IMR-90 (cell line): ENCODE measurements at regions not wholly inside any gene's neighbourhood (a gene's known extent, or its start where the extent isn't known, plus 50 kb on each side); places are given as distances from the start of the nearest gene placed in this dataset.

Experiments used
- ATAC-seq: fragments of 200-7000 bp; cut with Tn5 transposase; 2 replicates; pipeline ENCODE4 v1.9.1; 2020; ENCODE audit warnings: low read depth, mild to moderate bottlenecking, moderate library complexity
- BruUV-seq: library from RNA; stranded (reverse); fragments of 400-500 nt; replicated peaks from 2 replicates; lab custom pipeline; 2021; lab: Mats Ljungman, UMichigan
- CTCF ChIA-PET: fragments of 300-600 bp; formaldehyde crosslinking; extraction: SDS; loops from one replicate; lab custom pipeline; 2021; ENCODE audit warnings: antibody characterized with exemption; lab: Yijun Ruan, JAX
- POLR2A ChIA-PET: fragments of 300-600 bp; sonication (Branson Sonifier 250); formaldehyde crosslinking; loops from one replicate; lab custom pipeline; 2022; ENCODE audit warnings: antibody characterized with exemption; ENCODE audit not compliant: unreplicated experiment; lab: Charles Lee
- DNase-seq: peaks from one replicate; pipeline ENCODE4 v3.0.0; 2013
- H2AFZ ChIP-seq: replicated peaks from 2 replicates; pipeline ENCODE3; 2013; ENCODE audit warnings: low read length, mild to moderate bottlenecking; ENCODE audit not compliant: poor library complexity
- H2AK5ac ChIP-seq: 2 replicates; pipeline ENCODE4 v1.6.1; 2013; ENCODE audit warnings: low read depth, low read length, inconsistent platforms
- H2AK9ac ChIP-seq: replicated peaks from 2 replicates; pipeline ENCODE3; 2013; ENCODE audit warnings: mild to moderate bottlenecking, low read depth, low read length, moderate library complexity; ENCODE audit not compliant: poor library complexity
- H2BK120ac ChIP-seq: 2 replicates; pipeline ENCODE4 v1.6.1; 2013; ENCODE audit warnings: low read depth, low read length, inconsistent platforms
- H2BK15ac ChIP-seq: 3 replicates; pipeline ENCODE4 v1.6.1; 2013; ENCODE audit warnings: low read depth, low read length, inconsistent platforms
- H2BK20ac ChIP-seq: 2 replicates; pipeline ENCODE4 v1.6.1; 2013; ENCODE audit warnings: low read depth, mild to moderate bottlenecking, inconsistent platforms, low read length, moderate library complexity
- H2BK5ac ChIP-seq: 2 replicates; pipeline ENCODE4 v1.6.1; 2013; ENCODE audit warnings: mild to moderate bottlenecking, low read depth, low read length, inconsistent platforms; ENCODE audit not compliant: poor library complexity, severe bottlenecking
- H3K14ac ChIP-seq: replicated peaks from 2 replicates; pipeline ENCODE4 v1.6.1; 2013; ENCODE audit warnings: low read depth, low read length, inconsistent platforms
- H3K18ac ChIP-seq: 2 replicates; pipeline ENCODE4 v1.6.1; 2013; ENCODE audit warnings: low read depth, low read length, control low read depth
- H3K23ac ChIP-seq: 2 replicates; pipeline ENCODE4 v1.6.1; 2013; ENCODE audit warnings: low read depth, low read length, inconsistent platforms
- H3K27ac ChIP-seq: 2 replicates; pipeline ENCODE4 v1.5.1; 2013; ENCODE audit warnings: mild to moderate bottlenecking, control low read depth, low read length; ENCODE audit not compliant: insufficient read depth
- H3K27me3 ChIP-seq: 2 replicates; pipeline ENCODE4 v1.6.1; 2013; ENCODE audit warnings: low read length; ENCODE audit not compliant: control insufficient read depth, insufficient read depth
- H3K36me3 ChIP-seq: 2 replicates; pipeline ENCODE4 v1.6.1; 2013; ENCODE audit warnings: low read length, mixed read lengths; ENCODE audit not compliant: control insufficient read depth, insufficient read depth
- H3K4ac ChIP-seq: 2 replicates; pipeline ENCODE4 v1.6.1; 2013; ENCODE audit warnings: low read depth, low read length, inconsistent platforms
- H3K4me1 ChIP-seq: 2 replicates; pipeline ENCODE4 v1.6.1; 2013; ENCODE audit warnings: low read length, mixed read lengths; ENCODE audit not compliant: control insufficient read depth, insufficient read depth
- H3K4me2 ChIP-seq: 2 replicates; pipeline ENCODE4 v1.6.1; 2013; ENCODE audit warnings: low read depth, mild to moderate bottlenecking, control low read depth, low read length, moderate library complexity
- H3K4me3 ChIP-seq: 2 replicates; pipeline ENCODE4 v1.5.1; 2013; ENCODE audit warnings: low read depth, mild to moderate bottlenecking, control low read depth, low read length, moderate library complexity; ENCODE audit not compliant: insufficient read depth
- H3K56ac ChIP-seq: 2 replicates; pipeline ENCODE4 v1.6.1; 2013; ENCODE audit warnings: low read length, inconsistent platforms; ENCODE audit not compliant: insufficient read depth; ENCODE audit errors: extremely low read depth
- H3K79me1 ChIP-seq, 2 experiments: 2 replicates each; pipeline ENCODE4 v1.6.1; 2013; ENCODE audit warnings: low read length in 2 of 2, inconsistent platforms in 1 of 2, low read depth in 1 of 2
- H3K9ac ChIP-seq: 2 replicates; pipeline ENCODE4 v1.6.1; 2013; ENCODE audit warnings: low read depth, low read length, control low read depth
- H3K9me1 ChIP-seq: 2 replicates; pipeline ENCODE4 v1.6.1; 2013; ENCODE audit warnings: low read length, inconsistent platforms; ENCODE audit not compliant: insufficient read depth
- H3K9me3 ChIP-seq: 2 replicates; pipeline ENCODE4 v1.6.1; 2013; ENCODE audit warnings: low read length; ENCODE audit not compliant: control insufficient read depth, insufficient read depth
- H4K20me1 ChIP-seq: 2 replicates; pipeline ENCODE4 v1.6.1; 2013; ENCODE audit warnings: low read length, inconsistent platforms; ENCODE audit not compliant: insufficient read depth
- H4K5ac ChIP-seq: 2 replicates; pipeline ENCODE4 v1.6.1; 2013; ENCODE audit warnings: mild to moderate bottlenecking, low read depth, low read length, control low read depth
- H4K8ac ChIP-seq, 2 experiments: 2 replicates each; pipeline ENCODE4 v1.6.1; 2013; ENCODE audit warnings: low read depth in 2 of 2, low read length in 2 of 2, control low read depth in 1 of 2, inconsistent platforms in 1 of 2
- H4K91ac ChIP-seq: 2 replicates; pipeline ENCODE4 v1.6.1; 2013; ENCODE audit warnings: low read depth, low read length, inconsistent platforms; ENCODE audit not compliant: insufficient read depth
- BHLHE40 ChIP-seq: fragments of 150-350 bp; IDR thresholded peaks from 2 replicates; pipeline ENCODE4 v1.6.1; 2016; ENCODE audit warnings: mild to moderate bottlenecking, low read depth, low read length
- CEBPB ChIP-seq: IDR thresholded peaks from 2 replicates; pipeline ENCODE4 v1.6.1; 2012; ENCODE audit warnings: low read depth, low read length, improper control_type of control experiment
- CHD1 ChIP-seq: IDR thresholded peaks from 2 replicates; pipeline ENCODE4 v1.6.1; 2012; ENCODE audit warnings: low read depth, low read length, improper control_type of control experiment
- MAFK ChIP-seq: IDR thresholded peaks from 2 replicates; pipeline ENCODE4 v1.6.1; 2012; ENCODE audit warnings: low read depth, low read length, improper control_type of control experiment
- MXI1 ChIP-seq: IDR thresholded peaks from 2 replicates; pipeline ENCODE4 v1.6.1; 2012; ENCODE audit warnings: low read depth, mild to moderate bottlenecking, low read length, moderate library complexity, borderline replicate concordance
- NFE2L2 ChIP-seq: fragments of 150-350 bp; IDR thresholded peaks from 2 replicates; pipeline ENCODE4 v1.6.1; 2016; ENCODE audit warnings: low read depth, mild to moderate bottlenecking, low read length
- POLR2A ChIP-seq: IDR thresholded peaks from 2 replicates; pipeline ENCODE4 v1.6.1; 2012; ENCODE audit warnings: mild to moderate bottlenecking, low read depth, low read length
- RAD21 ChIP-seq: IDR thresholded peaks from 2 replicates; pipeline ENCODE4 v1.6.1; 2012; ENCODE audit warnings: low read length, improper control_type of control experiment
- RCOR1 ChIP-seq: IDR thresholded peaks from 2 replicates; pipeline ENCODE4 v1.6.1; 2012; ENCODE audit warnings: mild to moderate bottlenecking, low read length, improper control_type of control experiment; ENCODE audit not compliant: insufficient replicate concordance
- RFX5 ChIP-seq: IDR thresholded peaks from 2 replicates; pipeline ENCODE4 v1.8.0; 2012; ENCODE audit warnings: low read depth, mild to moderate bottlenecking, low read length, moderate library complexity
- SMC3 ChIP-seq: fragments of 150-350 bp; IDR thresholded peaks from 2 replicates; pipeline ENCODE4 v1.6.1; 2016; ENCODE audit warnings: low read depth, mild to moderate bottlenecking, antibody characterized with exemption, low read length, moderate library complexity
- USF2 ChIP-seq: fragments of 150-350 bp; IDR thresholded peaks from 2 replicates; pipeline ENCODE4 v1.6.1; 2017; ENCODE audit warnings: mild to moderate bottlenecking, antibody characterized with exemption, low read length, low read depth
- WGBS, 2 experiments: methylation state at CpG; one replicate each; pipeline versions ENCODE4 v1.1.5 to v1.1.7; 2013; ENCODE audit warnings: missing lambda C conversion rate in 2 of 2; ENCODE audit not compliant: insufficient read length in 1 of 2; ENCODE audit errors: extremely low coverage in 2 of 2; 5-methylcytosine and 5-hydroxymethylcytosine counted together
- dilution Hi-C: fragments of 300-500 bp; cut with HindIII; formaldehyde crosslinking; loops from one replicate; pipeline ENCODE4 v1.14.3; 2018; ENCODE audit warnings: low sequenced_read_pairs; ENCODE audit not compliant: unreplicated experiment
- in situ Hi-C: fragments of 300-500 bp; cut with MboI; formaldehyde crosslinking; loops from 3 replicates; pipeline ENCODE4 v1.14.3; 2019; ENCODE audit warnings: low sequenced_read_pairs, inconsistent platforms, mixed read lengths
- intact Hi-C: fragments of 100-400 bp; cut with micrococcal nuclease; formaldehyde crosslinking; loops from 2 replicates; pipeline ENCODE4 v1.10.0; 2022
- TF ChIP-seq, protein P1 (sequence below): fragments of 150-350 bp; IDR thresholded peaks from 2 replicates; pipeline ENCODE4 v1.6.1; 2016; ENCODE audit warnings: low read depth, mild to moderate bottlenecking, low read length, moderate library complexity, borderline replicate concordance

DNA sequence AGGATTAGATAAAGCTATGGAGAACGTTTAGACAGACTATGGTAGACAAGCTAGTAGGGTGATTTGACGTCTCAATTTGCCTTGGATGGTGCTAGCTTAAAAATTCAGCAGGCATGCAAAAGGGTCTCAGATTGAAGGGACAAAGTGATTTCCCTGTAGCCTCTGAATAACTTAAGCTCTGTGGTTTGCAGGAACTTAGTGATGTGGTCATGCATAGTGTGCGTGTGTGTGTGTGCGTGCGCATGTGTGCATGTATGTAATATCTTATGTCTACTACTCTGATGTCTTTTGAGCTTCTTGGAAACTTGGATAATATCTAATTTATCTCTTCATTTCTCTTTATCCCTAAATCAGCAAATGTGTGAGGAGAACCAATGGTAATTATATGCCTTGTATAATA lies 183.6 kb upstream of the TNC start:
- Histone ChIP-seq H3K79me1 (no peaks in the 10 kb centered on the region), H3K9ac (no peak overlapping the region), H3K56ac (no peak overlapping the region), H4K20me1 (no peaks in the 10 kb centered on the region), H4K91ac (no peak overlapping the region), H2AK9ac (no peak overlapping the region), H3K27me3 (no peaks in the 10 kb centered on the region), H2BK20ac (no peak overlapping the region), H2AK5ac (no peak overlapping the region), H3K4me3 (no peak overlapping the region), H3K4ac (no peak overlapping the region), H3K27ac (no peak overlapping the region), H3K36me3 (no peaks in the 10 kb centered on the region), H2AFZ (no peak overlapping the region), H3K4me2 (no peak overlapping the region), H2BK15ac (no peak overlapping the region), H3K14ac (no peak overlapping the region), H4K5ac (no peak overlapping the region), H2BK5ac (no peak overlapping the region), H3K4me1 (peaks cover 2% of the 10 kb centered on the region), H3K23ac (no peak overlapping the region), H2BK120ac (no peak overlapping the region), H3K9me3 (no peaks in the 10 kb centered on the region), H3K18ac (no peak overlapping the region), H3K9me1 (peaks cover 3% of the 10 kb centered on the region; the same call in 1 of the 2 replicates), H4K8ac (no peak overlapping the region)
- in situ Hi-C loops, result no loop called here
- intact Hi-C loops, result no loop called here
- TF ChIP-seq MXI1 (no peak), CEBPB (no peak), CHD1 (no peak), POLR2A (no peak), USF2 (no peak), RCOR1 (no peak), BHLHE40 (no peak), MAFK (no peak), NFE2L2 (no peak), SMC3 (no peak), RFX5 (no peak), RAD21 (no peak)
- TF ChIP-seq, protein P1, sequence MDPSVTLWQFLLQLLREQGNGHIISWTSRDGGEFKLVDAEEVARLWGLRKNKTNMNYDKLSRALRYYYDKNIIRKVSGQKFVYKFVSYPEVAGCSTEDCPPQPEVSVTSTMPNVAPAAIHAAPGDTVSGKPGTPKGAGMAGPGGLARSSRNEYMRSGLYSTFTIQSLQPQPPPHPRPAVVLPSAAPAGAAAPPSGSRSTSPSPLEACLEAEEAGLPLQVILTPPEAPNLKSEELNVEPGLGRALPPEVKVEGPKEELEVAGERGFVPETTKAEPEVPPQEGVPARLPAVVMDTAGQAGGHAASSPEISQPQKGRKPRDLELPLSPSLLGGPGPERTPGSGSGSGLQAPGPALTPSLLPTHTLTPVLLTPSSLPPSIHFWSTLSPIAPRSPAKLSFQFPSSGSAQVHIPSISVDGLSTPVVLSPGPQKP, result no peak
- CTCF ChIA-PET, result no interaction called here
- dilution Hi-C loops, result no loop called here
- WGBS, 2 experiments, result 48% methylated on average over 2 of the region's 5 CpGs; no CpG with 5 or more reads in 1 of the 2 experiments
- no TSS peak for BruUV-seq
- POLR2A ChIA-PET, result no interaction called here
- DNase-seq, result no peak
- ATAC-seq, result no peak
